GM18508 (cell line): ENCODE measurements at regions not wholly inside any gene's neighbourhood (a gene's known extent, or its start where the extent isn't known, plus 50 kb on each side); places are given as distances from the start of the nearest gene placed in this dataset.
"Not testable (repeated sequence)": the region's sequence is repeated elsewhere in the genome, so short reads cannot be mapped to it uniquely, and the experiment has no call there.

Experiments
- ATAC-seq: cut with Tn5 transposase; IDR thresholded peaks from one replicate; pipeline ENCODE4 v1.9.1; 2021; ENCODE audit warnings: moderate number of reproducible peaks; ENCODE audit not compliant: insufficient read depth, unreplicated experiment

DNA sequence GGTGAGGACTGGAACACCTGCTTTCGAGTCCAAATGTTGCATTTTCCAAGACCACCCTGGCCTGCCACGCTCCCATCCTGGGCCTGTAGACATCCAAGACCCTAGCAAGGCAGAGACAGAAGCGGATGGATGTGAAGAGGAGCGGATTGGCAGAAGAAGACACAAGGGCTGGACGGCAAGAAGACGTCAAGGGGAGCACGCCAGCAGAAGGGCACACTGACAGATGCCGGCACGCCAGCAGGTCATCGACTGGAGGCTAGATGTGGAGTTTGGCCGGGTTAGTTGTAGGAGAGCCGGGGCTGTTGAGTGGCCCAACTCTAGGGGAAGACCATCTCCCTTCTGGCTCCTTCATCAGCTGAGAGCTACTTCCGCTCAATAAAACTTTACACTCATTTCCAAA is 251.6 kb downstream of the ZWINT start:
- no peak for ATAC-seq

DNA sequence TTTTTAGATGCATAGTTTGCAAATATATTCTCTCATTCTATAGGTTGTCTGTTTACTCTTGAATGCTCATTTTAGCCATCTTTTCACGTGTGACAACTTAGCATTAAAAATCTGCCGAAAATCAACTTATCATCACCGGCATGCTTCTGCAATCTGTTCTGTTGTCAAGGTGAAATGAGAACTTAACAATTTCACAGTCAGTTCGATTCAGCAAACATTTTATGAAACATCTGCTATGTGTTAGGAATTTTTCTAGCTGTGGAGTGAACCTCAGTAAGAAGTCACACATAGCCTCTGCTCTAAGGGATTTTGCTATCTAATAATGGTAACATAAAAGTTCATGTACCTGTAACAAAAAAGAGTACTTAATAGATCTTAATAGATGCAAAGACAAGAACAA is 256.1 kb downstream of the ZWINT start:
- no peak for ATAC-seq

DNA sequence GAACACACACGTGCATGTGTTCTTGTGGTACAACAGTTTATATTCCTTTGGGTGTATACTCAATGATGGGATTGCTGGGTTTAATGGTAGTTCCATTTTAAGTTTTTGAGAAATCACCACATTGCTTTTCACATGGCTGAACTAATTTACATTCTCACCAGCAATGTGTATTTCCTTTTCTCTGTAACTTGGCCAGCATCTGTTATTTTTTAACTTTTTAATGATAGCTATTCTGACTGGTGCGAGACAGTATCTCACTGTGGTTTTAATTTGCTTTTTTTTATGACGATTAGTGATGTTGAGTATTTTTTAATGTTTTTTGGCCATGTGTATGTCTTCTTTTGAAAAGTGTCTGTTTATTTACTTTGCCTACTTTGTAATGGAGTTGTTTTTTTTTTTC is 256.6 kb downstream of the ZWINT start:
- peak; percentile 61 for ATAC-seq

DNA sequence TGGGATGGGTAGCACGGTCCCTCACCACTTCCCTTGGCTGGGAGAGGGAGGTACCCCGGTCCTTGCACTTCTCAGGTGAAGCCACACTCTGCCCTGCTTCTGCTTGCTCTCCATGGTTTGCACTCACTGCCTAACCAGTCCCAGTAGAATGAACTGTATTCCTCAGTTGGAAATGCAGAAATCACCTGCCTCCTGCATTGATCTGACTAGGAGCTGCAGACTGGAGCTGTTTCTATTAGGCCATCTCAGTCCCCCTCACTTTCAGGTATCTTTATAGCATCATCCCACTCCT is 264.9 kb downstream of the ZWINT start:
- ATAC-seq = no peak

DNA sequence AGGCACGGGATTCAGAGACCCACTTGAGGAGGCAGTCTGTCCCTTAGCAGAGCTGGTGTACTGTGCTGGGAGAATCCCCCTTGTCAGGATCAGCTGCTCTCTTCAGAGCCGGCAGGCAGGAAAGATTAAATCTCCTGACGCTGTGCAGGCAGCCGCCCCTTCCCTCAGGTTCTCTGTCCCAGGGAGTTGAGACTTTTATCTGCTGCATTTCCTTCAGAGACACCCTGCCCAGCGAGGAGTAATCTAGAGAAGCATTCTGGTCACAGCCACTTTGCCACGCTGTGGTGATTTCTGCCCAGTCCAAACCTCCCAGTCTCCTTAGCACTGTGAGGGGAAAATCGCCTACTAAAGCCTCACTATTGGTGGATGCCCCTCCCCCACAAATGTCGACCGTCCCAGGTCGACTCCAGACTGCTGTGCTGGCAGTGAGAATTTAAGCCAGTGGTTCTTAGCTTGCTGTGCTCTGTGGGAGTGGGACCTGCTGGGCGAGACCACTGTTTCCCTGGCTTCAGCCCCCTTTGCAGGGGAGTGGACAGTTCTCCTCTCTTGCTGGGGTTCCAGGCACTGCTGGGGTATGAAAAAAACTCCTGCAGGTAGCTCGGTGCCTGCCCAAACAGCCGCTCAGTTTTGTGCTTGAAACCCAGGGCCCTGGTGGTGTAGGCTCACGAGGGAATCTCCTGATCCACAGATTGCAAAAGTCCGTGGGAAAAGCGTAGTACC is 265.4 kb downstream of the ZWINT start:
- no peak for ATAC-seq

DNA sequence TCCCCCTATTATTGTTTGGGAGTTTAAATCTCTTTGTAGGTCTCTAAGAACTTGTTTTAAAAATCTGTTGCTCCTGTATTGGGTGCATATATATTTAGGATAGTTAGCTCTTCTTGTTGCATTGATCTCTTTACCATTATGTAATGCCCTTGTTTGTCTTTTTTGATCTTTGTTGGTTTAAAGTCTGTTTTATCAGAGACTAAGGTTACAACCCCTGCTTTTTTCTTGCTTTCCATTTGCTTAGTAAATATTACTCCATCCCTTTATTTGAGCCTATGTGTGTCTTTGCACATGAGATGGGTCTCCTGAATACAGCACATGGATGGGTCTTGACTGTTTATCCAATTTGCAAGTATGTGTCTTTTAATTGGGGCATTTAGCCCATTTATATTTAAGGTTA is 267.4 kb downstream of the ZWINT start:
- ATAC-seq = not testable (repeated sequence)

DNA sequence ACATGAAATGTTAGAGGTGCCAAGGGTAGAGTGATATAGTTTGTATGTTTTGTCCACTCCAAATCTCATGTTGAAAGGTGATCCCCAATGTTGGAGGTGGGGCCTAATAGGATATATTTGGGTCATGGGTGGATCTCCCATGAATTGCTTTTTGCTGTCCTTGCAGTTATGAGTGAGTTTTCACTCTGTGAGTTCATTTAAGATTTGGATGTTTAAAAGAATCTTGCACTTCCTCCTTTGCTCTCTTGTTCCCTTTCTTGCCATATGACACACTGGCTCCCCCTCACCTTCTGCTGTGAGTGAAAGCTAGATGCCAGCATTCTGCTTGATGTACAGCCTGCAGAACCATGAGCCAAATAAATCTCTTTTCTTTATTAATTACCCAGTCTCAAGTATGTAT is 269.2 kb downstream of the ZWINT start:
- ATAC-seq = no peak

DNA sequence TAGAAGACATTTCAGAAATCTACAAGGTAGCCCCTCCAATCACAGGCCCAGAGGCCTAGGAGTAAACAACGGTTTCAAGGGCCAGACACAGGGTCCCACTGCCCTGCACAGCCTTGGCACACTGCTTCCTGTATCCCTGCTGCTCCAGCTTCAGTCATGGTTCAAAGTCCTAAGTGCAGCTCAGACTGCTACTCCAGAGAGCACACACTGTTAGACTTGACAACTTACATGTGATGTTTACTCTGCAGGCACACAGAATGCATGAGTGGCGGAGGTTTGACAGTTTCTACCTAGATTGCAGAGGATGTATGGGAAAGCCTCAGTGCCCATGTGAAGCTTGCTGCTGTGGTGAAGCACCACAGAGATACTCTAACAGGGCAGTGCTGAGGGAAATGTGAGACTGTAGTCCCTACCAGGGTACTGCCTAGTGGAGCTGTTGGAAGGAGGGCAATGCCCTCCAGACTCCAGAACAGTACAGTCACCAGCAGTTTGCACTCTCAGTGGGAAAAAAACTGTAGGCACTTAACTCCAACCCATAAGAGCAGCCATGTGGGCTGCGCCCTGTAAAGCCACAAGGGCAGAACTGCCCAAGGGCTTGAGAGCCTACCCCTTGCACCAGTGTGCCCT is 270.0 kb downstream of the ZWINT start:
- ATAC-seq = no peak

DNA sequence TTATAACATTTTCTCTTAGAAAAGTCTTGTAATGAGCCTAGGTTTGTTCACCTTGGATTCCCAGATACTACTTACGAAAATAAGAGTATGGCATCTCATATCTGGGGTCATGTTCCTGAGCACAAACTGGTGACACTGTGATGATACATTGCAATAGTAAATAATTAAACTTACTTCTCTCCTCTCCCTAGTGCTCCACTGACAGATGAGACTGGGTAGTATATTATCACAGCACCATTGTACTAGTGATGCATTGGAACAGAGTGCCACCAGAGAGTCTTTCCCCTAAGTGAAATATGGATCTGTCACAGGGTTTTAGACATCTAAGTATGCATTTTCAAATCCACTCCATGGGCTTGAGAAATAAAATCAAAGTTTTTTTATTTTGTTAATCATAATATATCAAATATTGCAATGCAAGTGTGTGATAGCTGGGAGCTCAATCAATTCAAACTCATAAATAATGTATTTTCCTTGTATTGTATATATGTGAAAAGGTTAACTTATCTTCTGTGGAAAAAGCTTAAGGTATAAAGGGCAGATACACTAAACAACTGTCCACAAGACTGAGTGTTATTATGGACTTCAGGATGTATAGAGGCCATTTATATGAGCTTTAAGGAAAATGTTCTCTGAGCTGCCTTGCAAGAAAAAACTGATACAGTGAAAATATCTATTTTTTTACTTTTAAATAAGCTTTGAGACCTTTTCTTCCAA is 275.5 kb downstream of the ZWINT start:
- ATAC-seq = no peak

DNA sequence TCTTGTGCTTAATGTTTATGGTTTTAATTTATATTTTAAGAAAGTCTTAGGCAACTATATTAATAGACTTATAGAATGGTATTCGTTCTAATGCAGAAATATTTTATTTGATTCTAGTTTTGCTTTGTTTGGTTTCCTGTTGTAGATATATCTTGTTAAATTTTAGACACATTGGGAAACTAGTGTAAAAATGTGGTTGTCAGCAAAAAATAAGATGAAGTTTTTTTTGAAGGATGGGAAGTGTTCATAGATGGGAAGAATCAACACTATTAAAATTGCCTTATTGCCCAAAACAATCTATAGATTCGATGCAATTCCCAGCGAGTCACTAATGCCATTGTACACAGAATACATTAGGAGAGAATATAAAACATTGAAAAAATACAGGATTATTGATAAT is 278.9 kb downstream of the ZWINT start:
- ATAC-seq = no peak

DNA sequence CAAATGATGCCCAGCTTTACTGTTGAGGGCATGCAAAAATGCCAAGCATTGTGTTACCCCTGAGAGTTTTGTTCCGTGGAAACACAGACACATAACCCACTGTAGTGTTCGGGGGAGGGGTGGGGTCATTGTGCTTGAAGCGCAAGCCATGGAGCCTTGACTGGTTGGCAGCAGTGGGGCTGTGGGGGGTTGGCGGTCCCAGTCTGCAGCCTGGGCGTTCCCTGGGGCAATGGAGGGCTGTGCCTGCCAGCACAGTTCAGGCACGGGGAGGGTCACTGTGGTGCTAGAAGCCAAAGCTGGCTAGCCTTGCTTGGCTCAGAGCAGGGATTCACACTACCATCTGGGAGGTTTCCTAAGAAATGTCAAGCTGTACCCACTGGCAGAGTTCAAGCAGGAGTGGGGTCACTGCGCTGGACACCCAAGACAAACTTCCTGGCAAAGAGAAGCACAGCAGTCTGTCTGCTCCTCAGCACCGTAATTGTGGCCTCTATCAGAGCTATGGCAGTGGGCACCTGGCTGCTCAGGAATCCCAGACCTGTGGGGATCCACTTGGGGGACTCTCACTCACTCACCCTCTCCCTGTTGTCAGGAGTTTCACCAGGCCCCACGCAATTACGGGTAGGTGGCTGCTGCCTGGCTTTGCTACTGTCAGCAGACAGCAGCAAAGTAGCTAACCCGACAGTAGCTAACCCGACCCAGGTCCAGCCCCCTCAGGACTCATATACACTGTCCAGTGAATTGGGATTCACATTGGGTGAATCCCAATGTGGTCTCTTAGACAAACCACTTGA is 292.4 kb downstream of the ZWINT start:
- ATAC-seq = no peak

DNA sequence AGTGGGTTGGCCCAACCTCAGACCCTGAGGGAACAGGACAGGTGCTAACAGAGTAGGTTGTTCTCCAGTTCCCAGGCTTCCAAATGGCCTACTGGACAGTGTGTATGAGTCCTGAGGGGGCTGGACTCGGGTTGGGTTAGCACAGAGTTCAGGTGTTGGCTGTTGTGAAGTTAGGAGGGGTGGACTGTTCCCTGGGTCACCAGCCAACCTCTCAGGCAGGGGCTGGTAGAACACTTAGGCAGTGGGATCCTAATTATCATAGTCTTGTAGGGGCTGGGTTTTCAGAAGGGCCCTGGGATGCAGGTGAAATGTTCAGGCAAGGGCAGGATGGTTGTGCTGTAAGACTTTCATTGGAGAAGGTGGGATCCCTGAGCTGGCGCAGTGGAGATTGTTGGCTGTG is 293.0 kb downstream of the ZWINT start:
- ATAC-seq = no peak

DNA sequence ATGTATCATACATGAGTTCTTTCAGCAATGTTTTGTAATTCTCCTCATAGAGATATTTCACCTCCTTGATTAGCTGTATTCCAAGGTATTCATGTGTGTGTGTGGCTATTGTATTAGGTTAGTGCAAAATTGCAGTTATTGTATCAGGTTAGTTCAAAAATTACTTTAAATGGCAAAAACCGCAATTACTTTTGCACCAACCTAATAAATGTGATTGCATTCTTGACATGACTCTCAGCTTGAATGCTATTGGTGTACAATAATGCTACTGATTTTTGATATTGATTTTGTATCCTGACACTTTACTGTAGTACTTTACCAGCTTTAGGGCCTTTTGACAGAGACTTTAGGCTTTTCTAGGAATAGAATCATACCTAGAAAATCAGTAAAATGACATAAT is 297.4 kb downstream of the ZWINT start:
- ATAC-seq = no peak

DNA sequence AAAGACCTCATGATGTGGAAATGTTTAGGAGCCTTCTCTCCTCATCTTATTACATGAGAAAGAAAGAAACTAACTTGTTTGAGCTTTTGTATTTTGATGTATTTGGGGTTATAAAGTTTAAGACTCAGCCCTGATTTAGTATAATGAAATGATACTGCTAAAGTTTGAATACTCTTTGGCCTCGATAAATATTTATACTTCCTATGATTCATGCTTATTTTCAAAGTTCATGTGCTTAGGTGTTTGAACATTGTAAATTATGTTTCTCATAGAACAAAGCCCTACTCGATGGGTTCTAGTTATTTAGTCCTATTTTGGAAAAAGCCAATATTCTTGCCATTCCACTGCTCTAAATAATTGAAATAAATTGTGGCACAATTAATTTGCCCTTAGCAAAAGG is 303.2 kb downstream of the ZWINT start:
- ATAC-seq = no peak

DNA sequence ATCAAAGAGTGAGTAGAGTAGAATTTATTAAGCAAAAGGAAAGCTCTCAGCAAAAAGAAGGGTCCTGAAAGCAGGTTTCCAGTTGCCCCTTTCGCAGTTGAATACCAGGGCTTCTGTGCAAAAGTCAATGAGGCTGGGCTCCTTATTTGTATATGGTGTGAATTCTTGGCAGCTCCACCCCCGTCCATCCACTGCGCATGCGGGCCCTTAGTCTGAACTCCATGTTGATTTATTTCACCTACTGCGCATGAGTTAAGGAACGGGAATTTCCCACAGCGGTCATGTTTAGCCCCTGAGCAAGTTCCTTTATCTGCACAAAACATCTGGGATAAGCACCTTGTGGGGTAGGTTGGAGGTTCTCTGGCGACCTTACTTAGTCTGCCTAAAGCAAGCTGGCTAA is 325.6 kb downstream of the ZWINT start:
- no peak for ATAC-seq

DNA sequence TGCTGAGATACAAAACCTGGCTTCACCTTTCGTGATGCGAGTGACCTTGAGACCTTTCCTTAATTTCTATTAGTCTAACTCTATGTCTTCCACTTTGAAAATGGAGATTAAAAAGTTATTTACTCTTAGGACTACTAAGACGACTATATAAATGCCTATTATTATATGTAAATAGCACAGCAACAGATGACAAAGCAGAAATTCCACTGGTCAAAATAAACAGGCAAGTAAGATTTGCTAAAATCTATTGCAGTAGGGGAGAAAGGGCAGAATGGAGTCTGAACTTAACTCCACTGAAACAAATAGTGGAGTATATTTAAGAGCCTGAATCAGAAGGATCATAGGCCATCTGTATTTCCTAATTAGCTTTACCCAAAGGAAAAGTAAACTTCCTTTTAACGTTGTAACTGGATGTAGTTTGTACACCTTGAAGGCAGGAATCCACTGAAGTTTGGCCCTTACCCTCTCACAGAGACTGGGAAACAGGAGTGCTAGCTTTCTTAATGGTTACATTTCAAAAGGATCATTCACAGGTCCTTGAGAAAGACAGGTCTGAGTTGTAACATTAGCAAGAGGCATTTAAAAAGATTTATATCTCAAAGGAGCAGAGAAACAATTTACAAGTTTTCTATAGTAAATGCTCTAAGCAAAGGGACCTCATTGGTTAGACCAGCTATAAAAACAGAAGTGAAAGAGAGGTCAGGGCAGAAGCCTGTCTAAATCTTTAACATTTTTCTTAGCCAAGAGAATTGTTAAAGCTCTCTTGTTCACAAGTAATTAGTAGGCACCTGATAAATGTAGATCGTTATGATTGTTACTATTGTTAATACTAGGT is 332.5 kb downstream of the ZWINT start:
- ATAC-seq = no peak

DNA sequence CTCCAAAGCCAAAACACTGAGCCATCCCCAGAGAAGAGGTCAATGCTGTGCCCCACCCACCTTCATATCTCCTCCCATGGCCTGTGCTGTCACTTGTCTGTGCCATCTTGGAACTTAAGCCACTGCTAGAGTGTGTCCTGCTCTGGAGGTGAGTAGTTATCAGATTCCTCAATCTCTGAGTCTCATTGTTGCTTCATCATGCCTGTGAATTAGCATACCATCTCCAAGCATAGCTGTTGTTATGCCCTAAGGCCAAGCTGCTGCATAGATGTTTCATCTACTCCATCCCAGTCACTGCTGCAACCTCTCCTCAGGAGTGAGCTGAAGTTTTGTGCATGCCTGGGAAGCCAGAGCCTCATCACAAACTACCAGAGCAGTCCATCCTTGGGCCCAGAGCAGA is 349.0 kb downstream of the ZWINT start:
- ATAC-seq = no peak

DNA sequence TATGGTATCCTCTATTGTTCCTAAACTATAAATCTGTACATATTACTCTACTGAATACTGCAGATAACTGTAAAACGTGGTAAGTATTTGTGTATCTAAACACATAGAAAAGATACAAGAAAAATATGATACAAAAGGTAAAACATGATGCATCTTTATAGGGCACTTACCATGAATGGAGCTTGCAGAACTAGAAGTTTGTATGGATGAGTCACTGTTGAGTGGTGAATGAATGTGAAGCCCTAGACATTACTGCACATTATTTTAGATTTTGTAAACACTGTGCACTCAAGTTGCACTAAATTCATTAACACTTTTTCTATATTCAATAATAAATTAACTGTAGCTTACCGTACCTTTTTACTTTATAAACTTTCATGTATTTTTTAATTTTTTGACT is 357.5 kb downstream of the ZWINT start:
- ATAC-seq = no peak

DNA sequence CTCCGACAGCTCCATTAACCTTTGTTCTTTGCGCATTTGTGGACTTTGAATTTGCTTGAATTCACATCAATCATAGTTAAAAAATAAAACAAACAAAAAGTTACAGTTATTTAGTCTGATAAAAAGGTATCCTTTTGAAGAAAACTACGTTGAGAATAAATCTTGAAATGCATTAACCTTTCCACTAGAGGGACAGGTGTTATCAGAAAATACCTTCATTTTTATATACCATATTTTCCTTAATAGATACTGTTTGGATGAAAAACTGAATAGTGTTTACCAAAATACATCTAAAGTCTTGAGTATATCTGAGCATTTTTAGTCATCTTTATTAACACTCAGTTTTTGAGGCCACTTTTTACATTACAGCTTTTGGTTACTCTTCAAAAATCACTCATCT is 371.9 kb downstream of the ZWINT start:
- no peak for ATAC-seq

DNA sequence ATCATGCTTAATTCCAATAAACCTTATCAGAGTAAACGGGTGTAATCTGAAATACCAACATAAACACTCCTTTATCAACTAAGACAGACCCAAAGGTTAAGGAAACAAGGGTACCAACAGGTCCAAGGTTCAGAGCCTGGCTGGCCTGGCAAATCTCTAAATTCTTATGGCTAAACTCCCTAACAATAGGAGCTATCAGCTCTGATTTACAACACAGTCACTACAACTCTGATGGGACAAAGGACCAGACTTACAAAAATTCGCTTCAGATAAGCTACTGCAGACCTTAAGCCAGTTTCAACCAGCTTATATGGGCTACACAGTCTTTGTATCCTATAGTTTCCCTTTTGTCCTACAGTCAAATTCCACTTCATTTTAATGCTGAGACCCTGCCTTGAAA is 381.9 kb downstream of the ZWINT start:
- ATAC-seq = no peak
